ENCODE measurements at regions not wholly inside any gene's neighbourhood (a gene's known extent, or its start where the extent isn't known, plus 50 kb on each side); places are given as distances from the start of the nearest gene placed in this dataset.
A peak's percentile ranks its signal among the peaks of the same experiment; 100 is the strongest.

DNA sequence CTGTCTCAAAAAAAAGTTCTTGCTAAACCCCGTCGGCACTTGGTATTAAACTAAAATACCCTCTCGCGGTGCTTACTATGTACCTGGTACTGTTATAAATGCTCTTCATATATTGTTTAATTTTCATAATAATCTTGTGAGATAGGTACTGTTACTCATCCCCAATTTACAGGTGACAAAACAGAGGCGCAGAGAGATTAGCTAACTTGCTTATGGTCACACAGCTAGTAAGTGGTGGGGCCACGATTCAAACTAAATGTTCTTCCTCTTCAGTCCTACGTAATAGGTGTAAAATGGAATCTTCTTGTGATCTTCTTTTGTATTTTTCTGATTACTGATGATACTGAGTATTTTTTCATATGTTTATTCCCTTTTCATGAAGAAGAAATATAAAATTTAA lies 51.3 kb downstream of the TET3 start:
- no peak for DNase-seq

DNA sequence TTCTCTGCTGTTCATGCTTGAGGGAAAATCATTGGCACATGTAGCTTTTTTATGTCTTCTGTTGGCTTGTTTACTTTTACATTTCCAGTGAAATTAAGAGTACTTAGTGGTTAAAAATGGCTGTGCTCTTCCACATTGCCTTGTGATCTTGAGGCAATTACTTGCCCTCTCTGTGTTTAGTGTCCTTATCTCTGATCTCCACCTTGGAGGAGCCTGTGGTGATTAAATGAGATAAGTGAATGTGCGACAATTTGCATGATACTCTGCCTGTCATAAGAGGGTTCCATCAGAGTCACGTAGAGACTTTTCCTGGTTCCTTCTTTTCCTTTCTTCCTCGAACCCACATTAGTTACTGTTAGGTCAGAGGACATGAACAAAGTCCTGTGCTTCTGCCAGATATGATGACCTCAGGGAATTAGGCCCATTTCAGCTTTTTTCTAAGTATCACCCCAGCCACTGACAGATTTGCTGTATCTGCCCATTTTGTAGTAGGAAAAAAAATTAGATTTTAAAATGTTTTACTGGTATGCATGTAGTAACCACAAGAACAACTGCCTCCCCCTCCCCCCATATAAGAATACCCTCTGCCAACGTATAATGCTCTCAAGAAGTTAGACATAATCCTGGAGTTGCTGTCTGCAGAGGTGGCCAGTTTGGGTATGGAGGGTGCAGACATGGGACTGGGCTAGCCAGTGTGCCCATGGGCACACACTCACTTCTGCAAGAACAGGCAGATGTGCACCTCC lies 51.9 kb downstream of the TET3 start:
- no peak for DNase-seq

GRCh38 chr2:74037379-74037860 lies 52.7 kb downstream of the TET3 start:
- DNase-seq, result peak in 1 of 56 donors; percentile 22

DNA sequence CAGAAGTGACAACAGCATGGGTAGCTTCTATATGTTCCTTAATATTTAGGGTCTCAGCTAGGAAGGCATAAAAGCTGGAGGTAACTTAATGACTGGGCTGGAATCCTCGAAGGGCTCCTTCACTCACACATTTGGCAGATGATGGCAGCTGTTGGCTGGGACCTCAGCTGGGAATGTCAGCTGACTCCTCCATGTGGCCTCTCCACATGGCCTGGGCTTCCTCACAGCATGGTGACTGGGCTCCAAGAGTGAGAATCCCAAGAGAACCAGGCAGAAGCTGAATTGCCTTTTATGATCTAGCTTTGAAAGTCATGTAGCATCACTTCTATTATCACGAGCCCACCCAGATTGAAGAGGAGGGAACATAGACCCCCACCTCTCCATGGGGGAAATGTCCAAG lies 54.9 kb downstream of the TET3 start:
- DNase-seq, result no peak

- no peak for DNase-seq
These were observed 56.5 kb downstream of the TET3 start for GRCh38 chr2:74041182-74041581.

- DNase-seq, result no peak
These were observed 57.0 kb downstream of the TET3 start for GRCh38 chr2:74041726-74042125.

DNA sequence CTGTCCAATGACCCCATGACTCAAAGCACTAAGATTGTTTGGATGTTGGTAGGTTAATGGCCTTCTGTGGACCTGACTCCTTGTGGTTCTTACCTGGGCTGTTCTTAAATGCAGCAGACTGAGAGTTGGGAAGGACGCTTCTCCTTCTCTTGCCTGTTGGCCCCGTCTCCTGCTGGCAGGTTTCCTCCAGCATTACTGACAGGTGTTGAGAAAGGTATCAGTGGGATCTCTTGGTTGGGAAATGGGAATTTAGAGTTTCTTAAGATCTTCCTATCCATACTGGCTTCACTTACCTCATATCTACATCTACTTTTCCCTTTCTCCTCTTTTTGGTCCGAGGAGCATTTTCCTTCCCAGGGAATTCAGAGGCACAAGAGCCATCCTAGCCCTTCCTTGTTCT lies 57.9 kb downstream of the TET3 start:
- DNase-seq, result no peak

GRCh38 chr2:74043345-74044329 lies 58.9 kb downstream of the TET3 start:
- DNase-seq, result no peak

DNA sequence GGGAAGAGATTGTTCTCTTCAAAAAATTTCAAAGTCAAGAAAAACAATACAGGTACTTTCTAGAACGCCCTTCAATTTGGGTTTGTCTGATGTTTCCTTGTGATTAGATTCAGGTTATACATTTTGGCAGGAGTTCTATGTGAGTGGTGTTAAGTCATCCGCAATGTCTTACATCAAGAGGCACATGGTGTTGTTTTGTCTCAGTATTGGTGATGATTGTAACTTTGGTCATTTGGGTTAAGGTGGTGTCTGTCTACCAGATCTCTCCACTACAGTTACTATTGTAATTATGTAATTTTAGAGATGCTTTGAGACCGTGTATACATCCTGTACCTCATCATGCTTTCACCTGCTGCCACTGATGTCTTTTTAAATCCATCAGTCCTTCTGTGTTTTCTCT lies 60.3 kb downstream of the TET3 start:
- DNase-seq, result no peak

DNA sequence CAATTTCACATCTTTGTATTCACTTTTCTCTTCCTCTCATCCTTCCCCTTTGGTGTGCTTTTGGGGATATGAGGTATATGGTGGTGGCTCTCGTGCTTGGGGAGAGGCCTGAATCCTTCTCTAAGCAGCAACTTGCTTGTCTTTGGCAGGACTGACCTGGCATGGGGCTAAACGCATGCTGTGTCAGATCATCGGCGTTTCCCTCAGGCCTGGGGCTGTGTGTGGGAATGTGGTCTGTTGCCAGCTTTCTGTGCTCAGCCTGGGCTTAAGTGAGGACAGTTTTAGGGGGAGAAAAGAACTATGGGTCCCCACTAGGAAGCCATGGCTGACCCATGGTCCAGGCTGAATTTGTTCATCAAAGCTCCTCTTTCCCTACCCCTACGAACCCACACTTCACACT lies 60.7 kb downstream of the TET3 start:
- DNase-seq, result no peak

DNA sequence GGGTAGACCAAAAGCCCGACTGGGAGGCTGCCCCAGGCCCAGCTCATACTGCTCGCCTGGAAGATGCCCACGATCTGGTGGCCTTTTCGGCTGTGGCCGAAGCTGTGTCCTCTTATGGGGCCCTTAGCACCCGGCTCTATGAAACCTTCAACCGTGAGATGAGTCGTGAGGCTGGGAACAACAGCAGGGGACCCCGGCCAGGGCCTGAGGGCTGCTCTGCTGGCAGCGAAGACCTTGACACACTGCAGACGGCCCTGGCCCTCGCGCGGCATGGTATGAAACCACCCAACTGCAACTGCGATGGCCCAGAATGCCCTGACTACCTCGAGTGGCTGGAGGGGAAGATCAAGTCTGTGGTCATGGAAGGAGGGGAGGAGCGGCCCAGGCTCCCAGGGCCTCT lies 61.7 kb downstream of the TET3 start:
- no peak for DNase-seq

- DNase-seq, result no peak
These were observed 62.4 kb downstream of the TET3 start for GRCh38 chr2:74047152-74047551.

- DNase-seq, result no peak
These were observed 63.4 kb downstream of the TET3 start for GRCh38 chr2:74048147-74048546.

DNA sequence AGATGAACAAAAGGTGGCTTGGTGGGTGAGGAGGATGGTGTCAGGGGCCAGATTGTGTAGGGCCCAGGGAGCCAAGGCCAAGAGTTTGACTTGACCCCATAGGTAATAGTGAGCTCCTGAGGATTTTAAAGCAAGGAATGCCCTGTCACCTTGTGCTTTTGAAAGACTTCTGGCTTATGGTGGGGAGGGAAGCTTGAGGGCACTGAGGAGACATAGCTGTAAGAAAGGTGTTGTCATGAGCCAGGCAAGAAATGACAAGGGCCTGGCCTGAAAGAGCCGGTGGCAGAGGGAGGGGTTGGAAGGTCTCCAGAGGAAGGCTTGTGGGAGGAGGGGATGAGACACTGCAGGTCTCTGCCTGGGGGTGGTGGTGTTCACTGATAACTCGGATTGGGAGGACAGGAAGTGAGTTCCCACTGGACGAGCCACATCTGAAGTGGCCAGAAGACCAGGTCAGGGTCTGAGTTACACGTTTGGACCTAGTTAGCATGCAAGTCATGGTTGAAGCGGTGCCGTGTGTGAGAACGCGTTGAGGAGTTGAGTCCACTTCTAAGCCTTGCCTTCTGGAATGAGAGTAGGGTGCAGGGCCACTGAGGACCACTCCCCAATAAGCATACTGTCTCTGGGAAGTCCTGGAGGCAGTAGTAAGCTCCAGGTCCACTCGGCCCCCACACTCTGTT lies 64.3 kb downstream of the TET3 start:
- DNase-seq, result peak in 1 of 56 donors; percentile 18

DNA sequence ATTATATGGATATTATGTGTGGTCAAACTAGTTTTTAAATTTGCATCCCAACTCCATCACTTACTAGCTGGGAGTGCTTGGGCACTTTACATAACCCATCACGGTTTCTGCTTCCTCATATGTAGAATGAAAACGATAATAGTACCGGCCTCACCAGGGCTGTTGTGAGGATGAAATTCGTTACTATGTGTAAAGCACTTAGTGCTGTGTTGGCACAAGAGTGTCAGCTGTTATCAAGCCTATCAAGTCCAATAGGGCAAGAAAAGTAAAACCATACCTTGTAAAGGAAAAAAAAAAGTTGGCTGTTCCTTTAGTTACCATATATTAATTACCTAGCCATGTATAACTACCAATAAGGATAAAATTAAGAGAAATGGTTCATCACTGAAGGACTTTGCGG lies 65.4 kb downstream of the TET3 start:
- no peak for DNase-seq

GRCh38 chr2:74051504-74051903 lies 66.8 kb downstream of the TET3 start:
- no peak for DNase-seq

- DNase-seq, result peak in 1 of 56 donors; percentile 30
These were observed 68.3 kb downstream of the TET3 start for GRCh38 chr2:74052732-74053710.

DNA sequence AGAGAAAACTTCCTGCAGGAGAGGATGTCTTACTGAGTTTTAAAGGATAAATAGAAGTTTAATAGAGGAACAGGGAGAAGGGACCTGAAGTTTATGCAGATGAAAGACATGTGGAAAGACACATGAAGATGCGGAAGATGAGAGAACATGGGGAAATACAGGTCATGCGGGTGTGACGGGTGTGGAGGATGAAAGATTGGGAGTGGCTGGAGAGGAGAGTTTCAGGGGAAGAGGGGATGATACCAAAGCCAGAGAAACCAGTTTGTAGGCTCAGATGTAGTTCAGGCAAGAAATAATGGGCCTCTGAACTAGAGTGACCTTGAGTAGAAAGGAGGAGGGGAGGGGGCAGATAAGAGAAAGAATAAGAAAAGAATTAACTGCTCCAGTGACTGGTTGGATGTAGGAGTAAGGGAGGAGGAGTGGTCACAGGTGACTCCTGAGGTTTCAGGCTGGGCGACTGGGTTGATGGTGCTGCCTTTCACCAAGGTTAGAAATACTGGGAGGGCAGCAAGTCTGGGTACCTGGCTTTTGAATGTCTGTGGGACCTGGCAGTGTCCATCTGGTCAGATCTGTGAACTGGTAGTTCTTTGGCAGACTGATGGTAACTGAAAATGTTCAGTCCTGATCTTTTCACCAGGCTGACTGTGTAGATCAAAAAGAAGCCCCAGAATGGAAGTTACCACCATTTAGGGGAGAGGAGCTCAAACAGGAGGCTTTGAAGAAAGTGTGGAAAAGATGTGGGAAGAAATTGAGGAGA lies 69.4 kb downstream of the TET3 start:
- no peak for DNase-seq

DNA sequence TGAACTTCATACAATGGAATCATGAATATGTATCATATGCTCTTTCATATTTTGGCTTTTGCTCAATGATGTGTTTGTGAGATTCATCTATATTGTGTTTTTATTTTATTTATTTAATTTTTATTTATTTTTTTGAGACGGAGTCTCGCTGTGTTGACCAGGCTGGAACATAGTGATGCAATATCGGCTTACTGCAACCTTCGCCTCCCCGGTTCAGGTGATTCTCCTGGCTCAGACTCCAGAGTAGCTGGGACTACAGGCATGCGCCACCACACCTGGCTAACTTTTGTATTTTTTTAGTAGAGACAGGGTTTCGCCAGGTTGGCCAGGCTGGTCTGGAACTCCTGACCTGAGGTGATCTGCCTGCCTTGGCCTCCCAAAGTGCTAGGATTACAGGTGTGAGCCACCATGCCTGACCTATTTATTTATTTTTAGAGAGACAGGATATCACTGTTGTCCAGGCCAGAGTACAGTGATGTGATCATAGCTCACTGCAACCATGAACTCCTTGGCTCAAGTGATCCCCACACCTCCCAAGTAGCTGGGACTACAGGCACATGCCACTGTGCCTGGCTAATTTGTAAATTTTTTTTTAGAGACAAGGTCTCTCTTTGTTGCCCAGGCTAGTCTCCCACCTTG lies 74.5 kb downstream of the TET3 start:
- no peak for DNase-seq

All from amygdala (tissue), 56 donors.